ENCODE measurements at regions not wholly inside any gene's neighbourhood (a gene's known extent, or its start where the extent isn't known, plus 50 kb on each side); places are given as distances from the start of the nearest gene placed in this dataset.

GRCh38 chr16:16797239-16797638 lies 418.3 kb downstream of the NPIPA7 start:
- Histone ChIP-seq H3K4me3 (no peak overlapping the region), H3K36me3 (ENCODE audit: low read depth, missing control alignments) (no peaks in the 10 kb centered on the region), H3K9me3 (no peaks in the 10 kb centered on the region), H3K27me3 (no peaks in the 10 kb centered on the region), H3K27ac (no peak overlapping the region), H3K4me1 (no peaks in the 10 kb centered on the region)
- WGBS, 2 donors, result 69% methylated on average over 2 of the region's 2 CpGs
- DNase-seq, result no peak
- intact Hi-C loops (cut with DNase I; ENCODE audit: low total_unique reads), result no loop called here
- no peak for TF ChIP-seq CTCF (IDR thresholded peaks at IDR 0.05)
- no peak for TF ChIP-seq POLR2A (IDR thresholded peaks at IDR 0.05)

- no peak for TF ChIP-seq CTCF (IDR thresholded peaks at IDR 0.05)
- no peak for TF ChIP-seq POLR2A (IDR thresholded peaks at IDR 0.05)
- H3K36me3 ChIP-seq (ENCODE audit: low read depth, missing control alignments), result no peaks in the 10 kb centered on the region
- H3K27ac ChIP-seq, result no peak overlapping the region
- intact Hi-C loops (cut with DNase I; ENCODE audit: low total_unique reads), result no loop called here
- no peak overlapping the region for H3K4me3 ChIP-seq
- DNase-seq, result no peak
- H3K4me1 ChIP-seq, result no peaks in the 10 kb centered on the region
- no peaks in the 10 kb centered on the region for H3K27me3 ChIP-seq
- H3K9me3 ChIP-seq, result no peaks in the 10 kb centered on the region
Measured at GRCh38 chr16:16798504-16798903, 419.6 kb downstream of the NPIPA7 start.

- TF ChIP-seq POLR2A (IDR thresholded peaks at IDR 0.05) (no peak), CTCF (IDR thresholded peaks at IDR 0.05) (no peak)
- intact Hi-C loops (cut with DNase I; ENCODE audit: low total_unique reads), result no loop called here
- H3K27me3 ChIP-seq, result no peaks in the 10 kb centered on the region
- no peak overlapping the region for H3K4me3 ChIP-seq
- H3K4me1 ChIP-seq, result no peaks in the 10 kb centered on the region
- no peaks in the 10 kb centered on the region for H3K9me3 ChIP-seq
- 86 to 90% methylated on average over 4 of the region's 4 CpGs for WGBS, 2 donors
- no peak overlapping the region for H3K27ac ChIP-seq
- DNase-seq, result no peak
- no peaks in the 10 kb centered on the region for H3K36me3 ChIP-seq (ENCODE audit: low read depth, missing control alignments)
Measured at GRCh38 chr16:16805809-16806208, 426.9 kb downstream of the NPIPA7 start.

GRCh38 chr16:16815641-16816040 lies 436.7 kb downstream of the NPIPA7 start:
- Histone ChIP-seq H3K9me3 (no peaks in the 10 kb centered on the region), H3K27ac (no peak overlapping the region), H3K4me3 (no peak overlapping the region), H3K36me3 (ENCODE audit: low read depth, missing control alignments) (no peaks in the 10 kb centered on the region), H3K27me3 (no peaks in the 10 kb centered on the region), H3K4me1 (no peaks in the 10 kb centered on the region)
- intact Hi-C loops (cut with DNase I; ENCODE audit: low total_unique reads), result no loop called here
- TF ChIP-seq CTCF (IDR thresholded peaks at IDR 0.05) (no peak), POLR2A (IDR thresholded peaks at IDR 0.05) (no peak)
- WGBS, 2 donors, result 86 to 89% methylated on average over 2 of the region's 2 CpGs
- DNase-seq, result no peak

GRCh38 chr16:16817196-16817595 lies 438.3 kb downstream of the NPIPA7 start:
- Histone ChIP-seq H3K27me3 (no peaks in the 10 kb centered on the region), H3K4me1 (no peaks in the 10 kb centered on the region), H3K9me3 (no peaks in the 10 kb centered on the region), H3K4me3 (no peak overlapping the region), H3K36me3 (ENCODE audit: low read depth, missing control alignments) (no peaks in the 10 kb centered on the region), H3K27ac (no peak overlapping the region)
- WGBS, 2 donors, result 63 to 79% methylated on average over 2 of the region's 2 CpGs
- no peak for TF ChIP-seq CTCF (IDR thresholded peaks at IDR 0.05)
- no peak for TF ChIP-seq POLR2A (IDR thresholded peaks at IDR 0.05)
- DNase-seq, result no peak
- intact Hi-C loops (cut with DNase I; ENCODE audit: low total_unique reads), result no loop called here

All from testis (tissue), 2 donors.